OCI-LY7 (cell line): ENCODE measurements at regions not wholly inside any gene's neighbourhood (a gene's known extent, or its start where the extent isn't known, plus 50 kb on each side); places are given as distances from the start of the nearest gene placed in this dataset.

ENCODE experiments used
- BruUV-seq: library from RNA; stranded (reverse); fragments of 400-500 nt; replicated peaks from 2 replicates; lab custom pipeline; 2021; lab: Mats Ljungman, UMichigan
- CTCF ChIA-PET: fragments of 300-600 bp; sonication (Branson Sonifier 250); formaldehyde crosslinking; loops from one replicate; lab custom pipeline; 2022; ENCODE audit warnings: antibody characterized with exemption; ENCODE audit not compliant: unreplicated experiment; lab: Charles Lee
- POLR2A ChIA-PET: fragments of 300-600 bp; sonication (Branson Sonifier 250); formaldehyde crosslinking; loops from one replicate; lab custom pipeline; 2022; ENCODE audit warnings: antibody characterized with exemption; lab: Charles Lee
- DNase-seq: peaks from one replicate; pipeline ENCODE4 v3.0.0-alpha.2; 2015; ENCODE audit warnings: low spot score
- H2AFZ ChIP-seq: fragments of 200-600 bp; sonication (generic), shearing (Covaris generic); 2 replicates; pipeline ENCODE4 v1.6.1; 2014; ENCODE audit warnings: mild to moderate bottlenecking, antibody characterized with exemption, low read length, moderate library complexity
- H3K27ac ChIP-seq: fragments of 200-600 bp; sonication (generic); 2 replicates; pipeline ENCODE4 v1.5.1; 2014; ENCODE audit warnings: mixed run types, low read depth, mild to moderate bottlenecking, moderate library complexity, low read length, inconsistent platforms; ENCODE audit not compliant: poor library complexity, severe bottlenecking
- H3K36me3 ChIP-seq: fragments of 200-600 bp; sonication (generic); 2 replicates; pipeline ENCODE4 v1.6.1; 2014; ENCODE audit warnings: mild to moderate bottlenecking, antibody characterized with exemption, low read length, moderate library complexity, mixed read lengths; ENCODE audit not compliant: insufficient read depth
- H3K4me1 ChIP-seq: fragments of 200-600 bp; sonication (generic); 2 replicates; pipeline ENCODE4 v1.5.1; 2014; ENCODE audit warnings: mild to moderate bottlenecking, low read length; ENCODE audit not compliant: insufficient read depth, poor library complexity, severe bottlenecking
- H3K4me2 ChIP-seq: fragments of 200-600 bp; sonication (generic); 2 replicates; pipeline ENCODE4 v1.6.1; 2014; ENCODE audit warnings: mild to moderate bottlenecking, low read length
- H3K4me3 ChIP-seq: fragments of 200-600 bp; sonication (generic); 2 replicates; pipeline ENCODE4 v1.5.1; 2014; ENCODE audit warnings: mild to moderate bottlenecking, low read depth, low read length; ENCODE audit not compliant: poor library complexity, severe bottlenecking
- H3K79me2 ChIP-seq: fragments of 200-600 bp; sonication (generic); 2 replicates; pipeline ENCODE4 v1.6.1; 2016; ENCODE audit warnings: low read depth, mild to moderate bottlenecking, low read length, moderate library complexity, mixed read lengths; ENCODE audit not compliant: insufficient read depth
- H3K9me2 ChIP-seq: fragments of 200-600 bp; sonication (generic); 2 replicates; pipeline ENCODE4 v1.6.1; 2016; ENCODE audit warnings: mild to moderate bottlenecking, low read length, mixed read lengths; ENCODE audit not compliant: insufficient read depth
- H3K9me3 ChIP-seq: fragments of 200-600 bp; sonication (generic); 2 replicates; pipeline ENCODE4 v1.6.1; 2014; ENCODE audit warnings: mild to moderate bottlenecking, mixed run types, low read length, mixed read lengths
- H4K20me1 ChIP-seq: fragments of 200-600 bp; sonication (generic); 2 replicates; pipeline ENCODE4 v1.6.1; 2014; ENCODE audit warnings: mild to moderate bottlenecking, antibody characterized with exemption, low read length, moderate library complexity, mixed read lengths; ENCODE audit not compliant: insufficient read depth
- EZH2phosphoT487 ChIP-seq: fragments of 200-600 bp; sonication (generic); IDR thresholded peaks from 2 replicates; pipeline ENCODE4 v1.6.1; 2018; ENCODE audit warnings: low read depth, borderline replicate concordance, mild to moderate bottlenecking, mixed run types, antibody characterized with exemption, low read length, moderate library complexity, mixed read lengths
- intact Hi-C: fragments of 100-400 bp; cut with micrococcal nuclease; formaldehyde crosslinking; loops from one replicate; pipeline ENCODE4 v1.10.0; 2022; ENCODE audit not compliant: unreplicated experiment
- TF ChIP-seq, protein P1 (sequence below): fragments of 200-600 bp; sonication (generic); conservative IDR thresholded peaks from 2 replicates; pipeline ENCODE4 v1.5.1; 2014; ENCODE audit warnings: mild to moderate bottlenecking, antibody characterized with exemption, low read length, moderate library complexity, mixed read lengths

DNA sequence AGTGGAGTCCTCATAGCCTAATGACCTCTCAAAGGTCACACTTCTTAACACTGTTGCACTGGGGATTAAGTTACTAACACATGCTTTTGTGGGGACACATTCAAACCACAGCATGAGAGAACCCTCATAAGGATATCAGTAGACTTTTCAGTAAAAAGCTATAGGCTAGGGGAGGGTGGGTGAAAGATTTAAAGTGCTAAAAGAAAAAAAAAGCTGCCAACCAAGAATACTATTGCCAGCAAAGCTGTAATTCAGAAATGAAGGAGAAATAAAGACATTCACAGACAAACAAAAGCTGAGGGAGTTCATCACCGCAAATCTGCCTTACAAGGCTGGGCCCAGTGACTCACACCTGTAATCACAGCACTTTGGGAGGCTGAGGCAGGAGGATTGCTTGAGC, 50.4 kb upstream of the PRSS50 start:
- no peak for DNase-seq
- H3K4me2 ChIP-seq: no peak overlapping the region
- H3K79me2 ChIP-seq: no peaks in the 10 kb centered on the region
- no peak overlapping the region for H3K27ac ChIP-seq
- no peaks in the 10 kb centered on the region for H3K4me1 ChIP-seq
- H2AFZ ChIP-seq: no peak overlapping the region
- H3K4me3 ChIP-seq: no peak overlapping the region
- no peak for TF ChIP-seq EZH2phosphoT487
- TF ChIP-seq, protein P1, sequence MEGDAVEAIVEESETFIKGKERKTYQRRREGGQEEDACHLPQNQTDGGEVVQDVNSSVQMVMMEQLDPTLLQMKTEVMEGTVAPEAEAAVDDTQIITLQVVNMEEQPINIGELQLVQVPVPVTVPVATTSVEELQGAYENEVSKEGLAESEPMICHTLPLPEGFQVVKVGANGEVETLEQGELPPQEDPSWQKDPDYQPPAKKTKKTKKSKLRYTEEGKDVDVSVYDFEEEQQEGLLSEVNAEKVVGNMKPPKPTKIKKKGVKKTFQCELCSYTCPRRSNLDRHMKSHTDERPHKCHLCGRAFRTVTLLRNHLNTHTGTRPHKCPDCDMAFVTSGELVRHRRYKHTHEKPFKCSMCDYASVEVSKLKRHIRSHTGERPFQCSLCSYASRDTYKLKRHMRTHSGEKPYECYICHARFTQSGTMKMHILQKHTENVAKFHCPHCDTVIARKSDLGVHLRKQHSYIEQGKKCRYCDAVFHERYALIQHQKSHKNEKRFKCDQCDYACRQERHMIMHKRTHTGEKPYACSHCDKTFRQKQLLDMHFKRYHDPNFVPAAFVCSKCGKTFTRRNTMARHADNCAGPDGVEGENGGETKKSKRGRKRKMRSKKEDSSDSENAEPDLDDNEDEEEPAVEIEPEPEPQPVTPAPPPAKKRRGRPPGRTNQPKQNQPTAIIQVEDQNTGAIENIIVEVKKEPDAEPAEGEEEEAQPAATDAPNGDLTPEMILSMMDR: no peak
- H3K9me2 ChIP-seq: no peaks in the 10 kb centered on the region
- H4K20me1 ChIP-seq: no peaks in the 10 kb centered on the region
- ChIA-PET POLR2A (interaction anchor here (0.6 kb wide), 1 partner anchor 29 kb away, joined by 3 read pairs; no protein-coding TSS in a partner anchor), CTCF (no interaction called here)
- intact Hi-C loops: no loop called here
- BruUV-seq: no TSS peak
- H3K36me3 ChIP-seq: no peaks in the 10 kb centered on the region
- no peaks in the 10 kb centered on the region for H3K9me3 ChIP-seq
